Adrenal gland (tissue), 5 donors: ENCODE measurements at regions not wholly inside any gene's neighbourhood (a gene's known extent, or its start where the extent isn't known, plus 50 kb on each side); places are given as distances from the start of the nearest gene placed in this dataset.

Source experiments
- POLR2A ChIP-seq, 2 donors: fragments of 450-650 bp; IDR thresholded peaks; one replicate each; pipeline ENCODE4 v1.6.1; 2017; ENCODE audit warnings: antibody characterized with exemption in 2 of 2, mild to moderate bottlenecking in 2 of 2, moderate library complexity in 1 of 2
- TF ChIP-seq, protein P1 (sequence below), 6 experiments: fragments of 450-650 bp in 4 of 6; fragments of 200-600 bp in 2 of 6; sonication (generic) in 1 of 6; IDR thresholded peaks; 1 replicate in 5 of 6; 2 replicates in 1 of 6; pipeline versions ENCODE4 v1.5.1 to v1.8.0; 2016 to 2021; ENCODE audit warnings: antibody characterized with exemption in 6 of 6, mild to moderate bottlenecking in 2 of 6, moderate library complexity in 1 of 6
- donor health status: DM: no; HTN: no; CAD: no.

GRCh38 chr12:22979854-22980469, 355.0 kb downstream of the ETNK1 start:
- no peak for TF ChIP-seq POLR2A (IDR thresholded peaks at IDR 0.05)
- TF ChIP-seq, protein P1, sequence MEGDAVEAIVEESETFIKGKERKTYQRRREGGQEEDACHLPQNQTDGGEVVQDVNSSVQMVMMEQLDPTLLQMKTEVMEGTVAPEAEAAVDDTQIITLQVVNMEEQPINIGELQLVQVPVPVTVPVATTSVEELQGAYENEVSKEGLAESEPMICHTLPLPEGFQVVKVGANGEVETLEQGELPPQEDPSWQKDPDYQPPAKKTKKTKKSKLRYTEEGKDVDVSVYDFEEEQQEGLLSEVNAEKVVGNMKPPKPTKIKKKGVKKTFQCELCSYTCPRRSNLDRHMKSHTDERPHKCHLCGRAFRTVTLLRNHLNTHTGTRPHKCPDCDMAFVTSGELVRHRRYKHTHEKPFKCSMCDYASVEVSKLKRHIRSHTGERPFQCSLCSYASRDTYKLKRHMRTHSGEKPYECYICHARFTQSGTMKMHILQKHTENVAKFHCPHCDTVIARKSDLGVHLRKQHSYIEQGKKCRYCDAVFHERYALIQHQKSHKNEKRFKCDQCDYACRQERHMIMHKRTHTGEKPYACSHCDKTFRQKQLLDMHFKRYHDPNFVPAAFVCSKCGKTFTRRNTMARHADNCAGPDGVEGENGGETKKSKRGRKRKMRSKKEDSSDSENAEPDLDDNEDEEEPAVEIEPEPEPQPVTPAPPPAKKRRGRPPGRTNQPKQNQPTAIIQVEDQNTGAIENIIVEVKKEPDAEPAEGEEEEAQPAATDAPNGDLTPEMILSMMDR (IDR thresholded peaks at IDR 0.05): no peak
